ENCODE measurements at regions not wholly inside any gene's neighbourhood (a gene's known extent, or its start where the extent isn't known, plus 50 kb on each side); places are given as distances from the start of the nearest gene placed in this dataset.

DNA sequence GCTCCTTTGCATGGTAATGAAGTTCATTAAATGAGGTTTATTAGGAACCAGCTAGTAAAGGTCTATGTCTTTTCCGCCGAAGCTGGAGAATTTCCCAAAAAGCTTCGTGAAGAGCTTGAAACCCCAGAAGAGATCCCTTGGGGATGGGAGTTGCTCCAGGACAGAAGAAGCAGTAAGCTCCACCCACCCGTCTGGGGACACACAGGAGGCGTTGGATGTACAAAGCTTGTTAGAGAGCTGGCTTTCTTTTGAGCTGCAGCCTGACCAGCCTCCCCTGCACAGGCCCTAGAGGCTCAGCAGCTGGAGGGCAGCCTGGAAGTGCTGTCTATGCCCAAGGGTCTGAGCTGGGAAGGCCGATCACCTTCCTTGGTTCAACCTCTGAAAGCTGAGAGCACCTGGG is 147.4 kb upstream of the SDK2 start:
- no peak overlapping the region for H3K27ac ChIP-seq (ENCODE audit: low read depth, low read length, poor library complexity, severe bottlenecking)
- H3K9me2 ChIP-seq (ENCODE audit: low read depth, low read length): no peaks in the 10 kb centered on the region
- H3K4me3 ChIP-seq (ENCODE audit: low read depth, low read length, poor library complexity, severe bottlenecking): no peak overlapping the region
- H3K9ac ChIP-seq (ENCODE audit: low read length): no peak overlapping the region
- H3K36me3 ChIP-seq (ENCODE audit: insufficient read depth, low read length): no peaks in the 10 kb centered on the region
- TF ChIP-seq, protein P1, sequence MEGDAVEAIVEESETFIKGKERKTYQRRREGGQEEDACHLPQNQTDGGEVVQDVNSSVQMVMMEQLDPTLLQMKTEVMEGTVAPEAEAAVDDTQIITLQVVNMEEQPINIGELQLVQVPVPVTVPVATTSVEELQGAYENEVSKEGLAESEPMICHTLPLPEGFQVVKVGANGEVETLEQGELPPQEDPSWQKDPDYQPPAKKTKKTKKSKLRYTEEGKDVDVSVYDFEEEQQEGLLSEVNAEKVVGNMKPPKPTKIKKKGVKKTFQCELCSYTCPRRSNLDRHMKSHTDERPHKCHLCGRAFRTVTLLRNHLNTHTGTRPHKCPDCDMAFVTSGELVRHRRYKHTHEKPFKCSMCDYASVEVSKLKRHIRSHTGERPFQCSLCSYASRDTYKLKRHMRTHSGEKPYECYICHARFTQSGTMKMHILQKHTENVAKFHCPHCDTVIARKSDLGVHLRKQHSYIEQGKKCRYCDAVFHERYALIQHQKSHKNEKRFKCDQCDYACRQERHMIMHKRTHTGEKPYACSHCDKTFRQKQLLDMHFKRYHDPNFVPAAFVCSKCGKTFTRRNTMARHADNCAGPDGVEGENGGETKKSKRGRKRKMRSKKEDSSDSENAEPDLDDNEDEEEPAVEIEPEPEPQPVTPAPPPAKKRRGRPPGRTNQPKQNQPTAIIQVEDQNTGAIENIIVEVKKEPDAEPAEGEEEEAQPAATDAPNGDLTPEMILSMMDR (IDR thresholded peaks at IDR 0.05; ENCODE audit: low read length): no peak
- H4K20me1 ChIP-seq (ENCODE audit: insufficient read depth, low read length): no peaks in the 10 kb centered on the region
- H3K4me2 ChIP-seq (ENCODE audit: low read length): no peak overlapping the region
- no peaks in the 10 kb centered on the region for H3K4me1 ChIP-seq (ENCODE audit: insufficient read depth, low read length, severe bottlenecking)
- no peaks in the 10 kb centered on the region for H3K9me3 ChIP-seq (ENCODE audit: low read length)
- no peaks in the 10 kb centered on the region; the same call in 1 of the 2 replicates for H3K27me3 ChIP-seq (ENCODE audit: insufficient read depth, low read length)
- no peaks in the 10 kb centered on the region for H3K79me2 ChIP-seq (ENCODE audit: insufficient read depth, low read length)
- H3F3A ChIP-seq (ENCODE audit: insufficient read depth, low read length): no peaks in the 10 kb centered on the region
- no peak overlapping the region for H2AFZ ChIP-seq (ENCODE audit: low read length)

DNA sequence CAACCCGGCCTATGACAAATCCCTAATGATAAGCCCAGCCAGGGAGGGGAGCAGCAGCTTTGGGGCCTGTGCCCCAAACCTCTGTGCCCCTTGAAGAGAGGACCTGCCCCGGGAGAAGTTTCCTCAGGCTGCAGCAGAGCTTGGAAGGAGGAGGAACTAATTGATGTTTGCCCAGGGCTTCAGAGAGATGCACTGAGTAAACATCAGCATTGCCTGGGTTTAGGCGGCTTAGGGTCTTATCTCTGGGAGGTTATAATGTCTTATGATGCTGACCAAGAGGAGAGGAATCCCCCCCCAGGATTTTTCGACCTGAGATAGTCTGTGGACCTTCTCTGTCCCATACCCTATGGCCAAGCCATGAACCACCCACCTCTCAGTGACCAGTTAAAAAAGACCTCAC is 148.7 kb upstream of the SDK2 start:
- TF ChIP-seq, protein P1 (IDR thresholded peaks at IDR 0.05; ENCODE audit: low read length): no peak
- TF ChIP-seq EZH2 (IDR thresholded peaks at IDR 0.05; ENCODE audit: borderline replicate concordance, low read length): no peak
- H3K9me3 ChIP-seq (ENCODE audit: low read length): no peaks in the 10 kb centered on the region

DNA sequence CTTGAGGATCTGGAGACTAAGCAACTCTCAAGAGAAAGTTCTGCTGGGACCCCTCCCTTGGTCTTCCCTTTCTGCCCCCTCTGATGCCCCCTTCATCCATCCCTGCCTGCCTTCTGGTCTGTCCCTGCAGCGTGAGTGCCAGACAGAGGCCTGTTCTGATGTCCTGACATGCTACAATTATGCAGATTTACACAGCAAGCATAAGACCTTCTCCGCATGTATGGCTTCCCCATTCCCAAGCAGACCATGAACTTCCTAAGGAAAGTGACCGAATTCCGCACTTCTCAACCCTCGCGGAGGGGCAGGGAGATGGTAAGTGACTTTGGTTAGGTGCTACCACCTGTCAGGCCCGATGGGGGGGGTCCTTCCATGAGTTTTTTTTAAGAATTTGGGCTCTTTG is 150.1 kb upstream of the SDK2 start:
- no peaks in the 10 kb centered on the region for H3K9me3 ChIP-seq (ENCODE audit: low read length)
- H4K20me1 ChIP-seq (ENCODE audit: insufficient read depth, low read length): no peaks in the 10 kb centered on the region
- no peak overlapping the region for H3K4me2 ChIP-seq (ENCODE audit: low read length)
- H3K9me2 ChIP-seq (ENCODE audit: low read depth, low read length): no peaks in the 10 kb centered on the region
- H3F3A ChIP-seq (ENCODE audit: insufficient read depth, low read length): no peaks in the 10 kb centered on the region
- H3K4me1 ChIP-seq (ENCODE audit: insufficient read depth, low read length, severe bottlenecking): no peaks in the 10 kb centered on the region
- H3K9ac ChIP-seq (ENCODE audit: low read length): no peak overlapping the region
- H2AFZ ChIP-seq (ENCODE audit: low read length): no peak overlapping the region
- no peak overlapping the region for H3K4me3 ChIP-seq (ENCODE audit: low read depth, low read length, poor library complexity, severe bottlenecking)
- no peaks in the 10 kb centered on the region for H3K79me2 ChIP-seq (ENCODE audit: insufficient read depth, low read length)
- no peaks in the 10 kb centered on the region for H3K27me3 ChIP-seq (ENCODE audit: insufficient read depth, low read length)
- no peaks in the 10 kb centered on the region for H3K36me3 ChIP-seq (ENCODE audit: insufficient read depth, low read length)
- no peak overlapping the region for H3K27ac ChIP-seq (ENCODE audit: low read depth, low read length, poor library complexity, severe bottlenecking)
- TF ChIP-seq, protein P1 (IDR thresholded peaks at IDR 0.05; ENCODE audit: low read length): no peak
- no peak for TF ChIP-seq EZH2 (IDR thresholded peaks at IDR 0.05; ENCODE audit: borderline replicate concordance, low read length)

More for the DNA sequence above, 148.7 kb upstream of the SDK2 start:
- no peaks in the 10 kb centered on the region for H3K9me2 ChIP-seq (ENCODE audit: low read depth, low read length)
- no peaks in the 10 kb centered on the region for H4K20me1 ChIP-seq (ENCODE audit: insufficient read depth, low read length)
- H3K27me3 ChIP-seq (ENCODE audit: insufficient read depth, low read length): no peaks in the 10 kb centered on the region; the same call in 1 of the 2 replicates
- H3K4me1 ChIP-seq (ENCODE audit: insufficient read depth, low read length, severe bottlenecking): no peaks in the 10 kb centered on the region
- no peaks in the 10 kb centered on the region for H3K36me3 ChIP-seq (ENCODE audit: insufficient read depth, low read length)
- H3K9ac ChIP-seq (ENCODE audit: low read length): no peak overlapping the region
- no peak overlapping the region for H3K4me2 ChIP-seq (ENCODE audit: low read length)
- no peak overlapping the region for H2AFZ ChIP-seq (ENCODE audit: low read length)
- H3K4me3 ChIP-seq (ENCODE audit: low read depth, low read length, poor library complexity, severe bottlenecking): no peak overlapping the region
- H3K79me2 ChIP-seq (ENCODE audit: insufficient read depth, low read length): no peaks in the 10 kb centered on the region
- H3K27ac ChIP-seq (ENCODE audit: low read depth, low read length, poor library complexity, severe bottlenecking): no peak overlapping the region
- no peaks in the 10 kb centered on the region for H3F3A ChIP-seq (ENCODE audit: insufficient read depth, low read length)

Measured in OCI-LY1 (cell line).